HG03060 (cell line): ENCODE measurements at regions not wholly inside any gene's neighbourhood (a gene's known extent, or its start where the extent isn't known, plus 50 kb on each side); places are given as distances from the start of the nearest gene placed in this dataset.

Source experiments
- ATAC-seq: cut with Tn5 transposase; IDR thresholded peaks from one replicate; pipeline ENCODE4 v1.9.1; 2021; ENCODE audit warnings: low read depth, moderate number of reproducible peaks; ENCODE audit not compliant: unreplicated experiment

DNA sequence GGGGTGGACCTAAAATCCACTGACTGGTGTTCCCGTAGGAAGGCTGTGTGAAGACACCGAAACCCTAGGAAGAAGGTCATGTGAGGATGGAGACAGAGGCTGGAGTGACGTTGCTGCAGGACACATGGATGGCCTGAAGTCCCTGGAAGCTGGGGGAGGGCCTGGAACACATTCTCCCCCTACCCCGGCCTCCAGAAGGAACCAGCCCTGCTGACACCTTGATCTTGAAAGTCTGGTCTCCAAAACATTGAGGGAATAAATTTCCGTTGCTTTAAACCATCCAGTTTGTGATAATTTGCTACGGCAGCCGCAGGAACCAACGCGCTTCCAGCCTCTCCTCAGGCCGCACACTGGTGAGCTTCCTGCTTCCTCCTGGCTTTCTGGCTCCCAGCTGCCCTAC is 288.2 kb downstream of the GLRX3 start:
- no peak for ATAC-seq

DNA sequence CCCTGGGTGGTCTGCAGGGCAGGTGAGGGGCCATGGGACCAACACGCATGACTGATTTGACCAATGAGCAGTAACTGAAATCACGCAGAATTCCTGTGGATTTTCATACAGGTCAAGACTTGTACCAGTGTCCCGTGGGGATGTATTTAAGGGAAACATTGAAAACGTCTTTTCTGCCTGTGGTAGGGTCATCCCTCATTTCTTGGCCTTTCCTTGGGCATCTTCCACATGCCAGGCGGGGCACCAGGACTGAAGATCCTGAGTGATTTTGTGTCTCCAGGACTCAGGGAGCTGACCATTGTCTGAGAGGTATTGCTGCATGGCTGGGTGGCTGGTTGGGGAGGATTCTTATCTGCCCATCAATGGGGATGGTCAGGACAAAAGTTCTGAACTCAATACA is 289.0 kb downstream of the GLRX3 start:
- ATAC-seq: no peak

DNA sequence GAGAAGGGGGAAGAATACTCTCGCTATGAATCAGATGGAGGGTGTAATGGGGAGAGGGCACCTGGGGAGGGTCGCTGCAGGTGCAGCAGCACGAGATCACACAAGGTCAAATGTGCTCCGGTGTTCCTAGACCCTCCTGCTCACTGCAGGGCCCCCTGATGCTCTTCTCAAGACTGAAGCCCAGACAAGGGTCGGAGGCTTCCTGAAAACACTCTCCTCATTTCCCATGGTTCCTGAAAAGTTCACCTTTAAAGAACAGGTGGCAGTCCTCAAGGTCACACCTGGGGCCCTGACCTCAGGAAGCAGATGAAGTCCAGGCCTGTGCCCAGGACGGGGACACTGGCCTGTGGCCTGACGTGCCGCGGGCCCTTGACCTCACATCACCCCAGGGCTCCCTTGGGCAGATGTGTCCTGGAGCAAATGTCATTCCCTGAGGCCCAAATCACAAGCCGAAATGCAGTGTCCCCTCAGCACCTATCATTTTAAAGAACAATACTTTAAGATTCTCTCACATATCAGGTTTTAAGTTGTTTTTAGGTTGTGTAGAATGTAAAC is 289.8 kb downstream of the GLRX3 start:
- ATAC-seq: no peak

DNA sequence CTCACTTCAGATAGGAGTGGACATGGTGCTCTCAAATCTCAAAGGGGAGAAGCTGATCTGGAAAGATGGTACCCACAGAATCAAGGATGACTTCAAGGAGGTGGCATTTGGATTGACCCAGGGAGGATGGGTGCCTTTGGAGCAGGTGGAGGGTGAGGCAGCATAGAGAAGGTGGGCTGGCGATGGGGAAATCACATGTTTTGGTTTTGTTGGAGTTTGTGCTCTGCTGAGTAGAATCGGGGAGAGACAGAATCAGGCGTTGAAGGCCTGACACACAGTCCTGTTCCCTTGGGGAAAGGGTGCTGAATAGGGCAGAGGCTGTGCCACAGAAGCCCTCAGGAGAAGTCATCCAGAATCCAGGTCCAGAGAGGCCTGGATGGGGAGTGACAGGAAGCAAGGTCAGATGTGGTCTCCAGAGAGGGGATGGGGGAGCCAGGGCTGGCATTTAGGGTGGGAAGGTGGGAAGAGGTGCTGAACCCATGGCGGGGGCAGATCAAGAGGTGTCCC is 291.1 kb downstream of the GLRX3 start:
- ATAC-seq: no peak

DNA sequence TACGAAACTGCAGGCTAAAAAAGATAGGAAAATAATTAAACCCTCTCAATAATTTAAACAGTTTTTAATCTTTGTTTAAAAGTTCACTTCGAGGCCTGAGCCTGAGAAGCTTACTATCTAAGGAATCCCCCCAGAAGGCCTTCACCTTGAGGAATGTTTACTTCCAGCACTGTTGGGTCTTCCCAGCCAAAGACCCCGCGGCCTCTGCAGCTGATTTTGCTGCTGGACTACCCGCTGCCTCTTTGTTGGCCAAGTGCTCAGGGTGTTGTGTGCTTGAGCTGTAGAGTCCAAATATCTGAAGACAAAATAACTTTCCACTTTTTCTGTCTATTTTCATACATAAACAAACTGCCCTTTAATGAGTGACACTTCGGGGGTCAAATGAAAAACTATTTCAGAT is 292.7 kb downstream of the GLRX3 start:
- no peak for ATAC-seq

DNA sequence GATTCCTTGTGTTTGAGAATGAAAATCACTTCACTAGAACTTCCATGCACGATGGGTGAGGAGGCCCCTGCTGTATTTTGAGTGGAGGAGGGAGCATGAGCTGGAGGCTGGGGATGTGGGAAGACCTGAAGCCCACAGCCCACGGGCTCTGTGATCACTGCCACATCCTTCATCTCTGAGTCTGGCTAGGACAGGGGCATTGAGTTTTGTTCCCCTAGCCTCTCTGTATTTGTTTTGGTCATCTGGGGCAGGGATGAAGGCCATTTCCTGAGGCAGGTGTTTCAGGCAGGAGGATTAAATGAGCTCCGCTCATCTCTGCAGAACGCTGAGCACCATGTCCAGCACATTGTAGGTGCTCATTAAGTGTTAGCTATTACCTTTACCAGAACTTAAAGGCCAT is 293.6 kb downstream of the GLRX3 start:
- ATAC-seq: no peak

DNA sequence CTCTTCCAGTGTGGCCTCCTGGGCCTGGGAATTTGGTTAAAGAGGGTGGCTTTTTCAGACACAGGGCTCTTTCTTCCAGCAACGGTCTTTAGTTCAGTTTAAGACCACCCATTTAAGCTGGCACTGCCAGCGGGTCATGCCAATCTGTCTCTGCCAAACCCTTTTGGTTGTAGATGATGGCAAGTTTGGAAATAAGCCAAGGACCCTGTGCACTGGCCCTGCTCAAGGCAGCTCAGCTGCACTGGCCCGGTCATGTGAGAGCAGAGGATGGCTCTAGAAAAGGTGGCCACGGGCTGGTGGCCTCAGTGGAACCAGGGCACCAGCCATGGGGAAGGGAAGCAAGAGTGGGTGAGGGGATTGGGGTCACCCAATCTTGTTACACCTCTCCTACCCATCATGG is 294.1 kb downstream of the GLRX3 start:
- ATAC-seq: no peak

DNA sequence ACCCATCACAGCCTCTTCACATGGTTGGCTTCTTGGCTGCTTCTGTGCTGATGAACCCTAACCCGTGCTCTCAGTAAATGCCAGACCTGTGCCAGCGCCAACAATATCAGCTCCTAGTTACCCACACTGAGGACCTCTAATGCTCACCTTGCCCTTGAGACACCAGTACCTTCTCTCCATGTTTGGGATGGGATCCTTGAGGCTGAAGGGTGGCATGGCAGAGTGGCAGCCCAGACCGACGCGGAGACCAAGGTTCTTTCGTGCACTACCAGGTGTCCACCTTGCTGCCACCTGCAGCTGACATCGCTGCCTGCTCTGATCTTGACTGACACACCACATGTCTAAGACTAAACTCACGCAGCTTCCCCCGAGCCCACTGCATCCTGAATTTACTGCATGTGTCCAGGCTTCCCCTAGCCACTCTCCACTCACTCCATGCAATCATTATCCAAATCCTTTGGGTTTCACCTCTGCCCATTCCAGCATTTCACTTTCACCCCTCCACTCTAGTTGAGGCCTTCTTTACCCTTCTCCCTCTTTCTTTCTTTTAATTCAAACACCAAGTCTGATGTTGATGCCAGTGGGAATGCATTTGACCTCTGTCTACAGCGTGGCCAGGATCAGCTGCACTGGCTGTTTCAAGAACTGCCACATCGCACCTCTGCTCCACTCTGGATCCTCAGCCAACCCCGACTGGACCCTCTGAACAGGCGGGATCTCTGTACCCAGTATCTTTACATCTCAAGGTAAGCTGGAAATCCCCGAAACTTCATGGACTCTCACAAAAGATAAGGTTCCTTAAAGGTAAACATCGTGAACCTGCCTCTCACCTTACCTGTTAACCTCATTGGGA is 294.9 kb downstream of the GLRX3 start:
- no peak for ATAC-seq

DNA sequence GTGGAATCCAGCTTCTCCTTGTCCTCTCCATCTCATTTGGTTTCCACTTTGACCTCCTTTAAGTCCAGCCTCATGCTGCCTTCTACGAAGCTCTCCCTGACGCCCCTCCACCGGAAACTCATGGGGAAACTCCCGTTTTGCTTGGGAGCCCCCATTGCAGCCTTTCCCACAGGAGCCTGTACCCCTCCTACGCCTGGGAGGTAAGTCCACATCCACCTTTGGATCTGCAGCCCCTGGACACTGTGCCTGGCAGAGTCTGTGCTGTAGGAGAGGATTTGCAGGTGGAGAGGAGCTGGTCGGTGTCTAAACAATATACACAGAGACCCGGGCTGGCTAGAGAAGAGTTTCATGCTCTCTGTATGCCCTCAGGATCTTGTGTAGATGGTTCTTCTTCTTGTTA is 296.1 kb downstream of the GLRX3 start:
- no peak for ATAC-seq

DNA sequence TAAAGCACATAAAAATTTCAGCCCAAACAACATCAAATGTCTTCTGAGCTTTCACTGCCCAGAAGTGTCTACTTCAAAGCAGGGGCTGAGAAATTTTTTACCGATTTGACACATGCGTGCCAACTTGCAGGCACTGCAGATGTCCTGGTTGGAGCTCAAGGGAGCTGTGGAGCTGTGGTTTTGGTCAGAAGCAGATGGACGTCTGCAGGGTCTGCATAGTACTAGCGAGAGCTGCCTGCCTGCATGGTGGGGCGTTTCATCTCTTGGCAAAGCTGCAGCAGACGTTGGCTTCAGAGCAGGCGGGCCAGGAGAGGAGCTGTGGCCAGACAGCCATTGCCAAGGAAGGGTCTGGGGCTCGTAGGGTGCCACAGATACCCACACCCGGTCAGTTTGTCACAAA is 296.7 kb downstream of the GLRX3 start:
- no peak for ATAC-seq

DNA sequence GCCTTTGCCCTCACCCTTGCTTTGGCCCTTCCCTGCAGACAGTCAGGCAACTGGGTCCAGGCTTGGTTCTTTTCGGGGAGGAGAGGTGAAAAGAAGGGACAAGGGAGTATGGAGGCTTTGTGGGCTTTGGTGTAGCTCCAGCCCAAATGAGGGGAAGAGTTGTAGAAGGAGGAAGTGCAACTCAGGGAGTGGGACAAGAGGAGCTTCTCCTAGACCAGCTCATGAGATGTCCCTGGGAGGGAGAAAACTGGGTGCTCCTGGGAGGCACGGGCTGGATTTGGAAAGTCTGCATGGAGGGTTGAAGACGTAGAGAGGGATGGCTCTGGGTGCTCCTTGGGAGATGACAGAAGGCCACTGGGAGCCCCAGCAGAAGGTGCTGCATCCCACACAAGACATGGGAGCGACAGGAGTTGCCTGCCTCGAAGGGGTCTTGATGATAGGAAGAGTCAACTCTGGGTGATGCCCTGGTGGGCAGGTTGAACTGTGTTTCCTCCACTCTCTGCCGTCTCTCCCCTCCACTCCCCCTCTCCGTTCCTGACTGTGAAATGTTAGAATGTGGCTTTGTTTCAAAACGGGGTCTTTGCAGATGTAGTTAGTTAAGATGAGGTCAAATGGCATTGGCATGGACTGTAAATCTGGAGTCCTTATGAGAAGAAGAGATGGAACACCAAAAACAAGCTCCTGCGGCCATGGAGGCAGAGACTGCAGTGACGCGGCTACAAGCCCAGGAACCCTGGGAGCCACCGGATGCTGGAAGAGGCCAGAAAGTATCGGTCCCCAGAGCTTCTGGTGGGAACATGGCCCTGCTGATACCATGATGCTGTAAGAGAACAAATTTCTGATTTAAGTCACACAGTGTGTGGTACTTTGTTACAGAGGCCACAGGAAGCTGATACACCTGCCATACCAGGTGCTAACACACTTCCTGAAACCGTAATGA is 298.5 kb downstream of the GLRX3 start:
- ATAC-seq: no peak

DNA sequence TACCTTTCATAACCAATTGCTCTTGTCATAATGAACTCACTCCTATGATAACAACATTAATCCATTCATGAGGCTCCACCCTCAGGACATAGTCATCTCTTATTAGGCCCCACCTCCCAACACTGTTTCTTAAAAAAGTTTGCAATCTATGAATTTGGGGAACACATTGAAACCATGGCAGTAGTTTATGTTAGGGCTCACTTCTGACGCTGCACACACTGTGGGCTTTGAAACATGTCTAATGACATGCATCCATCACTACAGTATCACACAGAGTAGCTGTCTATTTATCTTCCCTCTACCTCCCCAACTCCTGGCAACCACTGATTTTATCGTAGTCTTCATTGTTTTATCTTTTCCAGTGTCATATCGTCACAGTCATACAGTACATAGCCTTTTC is 299.8 kb downstream of the GLRX3 start:
- no peak for ATAC-seq

DNA sequence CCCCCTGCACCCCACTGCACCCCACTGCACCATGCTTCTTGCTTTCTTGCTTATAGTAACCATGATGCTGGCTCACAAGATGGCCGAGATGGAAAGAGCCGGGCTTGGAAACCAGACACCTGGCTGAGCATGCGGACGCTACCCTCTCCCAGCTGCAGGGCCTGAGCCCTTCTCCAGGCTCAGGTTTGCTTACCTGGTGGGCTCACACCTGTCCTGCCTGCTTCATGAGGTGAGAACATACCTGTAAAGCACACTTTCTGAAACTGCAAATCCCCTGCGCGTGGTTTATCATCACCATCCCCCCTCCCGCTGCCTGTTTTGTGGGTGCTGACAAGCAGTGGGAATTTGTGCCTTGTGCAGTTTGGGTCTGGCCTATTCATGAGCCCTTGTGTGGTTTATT is 302.7 kb downstream of the GLRX3 start:
- no peak for ATAC-seq

DNA sequence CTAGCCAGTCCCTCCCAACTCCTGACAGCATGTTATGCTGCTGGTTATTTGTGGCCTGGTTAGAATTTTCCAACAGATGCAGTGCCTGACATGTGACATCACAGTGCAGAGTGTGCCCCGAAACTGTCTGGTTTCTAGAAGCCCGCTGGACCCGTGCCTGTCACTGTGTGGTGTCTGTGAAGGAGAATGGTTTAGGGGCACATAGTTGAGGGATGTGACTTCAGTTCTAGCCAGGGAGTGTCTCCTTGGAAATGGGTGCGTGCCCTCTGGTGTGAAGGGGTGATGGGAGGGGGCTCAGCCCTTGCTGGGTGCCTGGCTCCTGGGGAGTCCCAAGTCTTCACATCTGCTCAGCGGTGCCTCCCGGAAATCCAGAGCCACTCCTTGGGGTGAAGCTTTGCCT is 303.6 kb downstream of the GLRX3 start:
- no peak for ATAC-seq

DNA sequence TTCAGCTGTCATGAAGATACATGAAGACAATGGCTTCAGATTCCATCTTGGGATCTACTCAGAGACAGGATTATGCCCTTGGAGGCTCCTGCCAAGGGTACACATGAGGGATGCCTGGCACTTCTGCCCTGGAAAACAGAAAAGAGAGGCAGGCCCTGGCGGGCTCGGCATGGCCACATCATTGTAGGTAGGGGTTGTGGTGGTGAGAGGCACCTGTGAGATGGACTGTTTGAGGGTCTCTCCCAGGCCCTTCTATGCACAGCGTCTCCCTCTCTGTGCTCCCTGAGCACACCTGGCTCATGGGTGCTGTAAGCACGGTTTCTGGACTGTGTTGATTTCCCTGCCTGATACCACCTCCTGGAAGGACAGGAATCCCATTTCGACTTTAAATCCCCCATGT is 304.3 kb downstream of the GLRX3 start:
- ATAC-seq: no peak

DNA sequence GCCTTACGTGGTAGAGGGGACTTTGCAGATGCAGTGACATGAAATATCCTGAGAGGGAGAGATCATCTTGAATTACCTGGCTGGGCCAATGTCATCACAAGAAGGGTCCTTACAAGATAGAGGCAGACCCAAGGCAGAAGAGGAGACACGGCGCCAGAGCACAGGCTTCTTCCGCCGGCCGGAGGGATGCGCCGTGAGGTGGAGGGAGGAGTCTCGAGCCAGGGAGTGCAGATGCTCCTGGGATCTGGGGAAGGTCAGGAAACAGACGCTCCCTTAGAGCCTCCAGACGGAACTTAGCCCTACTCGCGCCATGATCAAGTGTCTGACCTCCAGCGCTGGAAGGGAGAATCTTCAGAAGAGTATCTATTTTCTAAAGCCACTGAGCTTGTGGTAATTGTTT is 304.8 kb downstream of the GLRX3 start:
- ATAC-seq: no peak

DNA sequence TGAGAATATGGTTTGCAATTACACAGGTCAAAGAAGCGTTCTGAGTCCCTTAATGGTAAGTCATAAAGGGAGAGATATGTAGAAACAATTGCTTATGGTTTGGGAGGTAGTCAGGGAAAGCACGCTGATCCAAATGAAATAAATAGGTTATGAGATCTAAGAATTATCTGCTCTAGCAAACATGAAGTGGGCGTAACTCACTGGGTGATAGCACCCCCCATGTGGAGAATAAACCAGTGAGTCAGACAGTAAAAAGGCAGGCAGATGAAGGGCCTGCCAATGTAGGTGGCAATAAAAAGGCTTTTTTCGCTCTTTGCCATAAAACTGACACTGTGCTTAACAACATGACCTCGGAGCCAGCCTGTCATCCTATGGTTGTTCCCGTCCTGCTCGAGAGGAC is 306.9 kb downstream of the GLRX3 start:
- ATAC-seq: no peak

DNA sequence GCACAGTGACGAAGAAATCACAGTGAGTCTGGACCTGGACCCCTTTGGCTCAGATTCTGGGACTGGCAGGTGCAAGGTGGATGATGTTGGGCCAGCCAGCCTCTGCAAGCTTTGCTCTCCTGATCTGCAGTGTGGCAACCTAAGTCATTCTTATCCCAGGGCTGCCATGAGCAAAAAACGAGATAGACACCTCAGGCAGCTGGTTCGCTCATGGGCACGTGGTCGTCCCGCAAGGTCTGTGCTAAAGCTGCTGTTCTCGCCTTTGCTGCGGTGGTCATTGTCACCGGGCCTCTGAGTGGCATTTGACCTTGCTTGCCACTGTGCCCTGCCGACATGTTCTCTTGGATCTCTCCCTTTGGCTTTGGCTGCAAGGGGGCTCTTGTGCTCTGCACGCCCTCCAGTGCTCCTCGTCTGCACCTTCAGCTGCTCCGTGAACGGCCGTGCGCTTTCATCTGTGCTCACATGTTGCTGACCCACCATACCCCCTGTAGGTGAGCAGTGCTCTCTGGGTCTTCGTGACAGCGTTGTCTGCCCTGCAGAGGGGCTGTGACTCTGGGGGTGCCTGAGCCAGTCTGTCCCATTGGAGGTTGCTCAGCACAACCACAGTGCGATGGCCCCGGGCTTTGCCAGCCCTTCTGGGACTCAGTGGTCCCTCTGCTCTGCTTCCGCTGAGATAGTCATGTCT is 317.0 kb downstream of the GLRX3 start:
- no peak for ATAC-seq

DNA sequence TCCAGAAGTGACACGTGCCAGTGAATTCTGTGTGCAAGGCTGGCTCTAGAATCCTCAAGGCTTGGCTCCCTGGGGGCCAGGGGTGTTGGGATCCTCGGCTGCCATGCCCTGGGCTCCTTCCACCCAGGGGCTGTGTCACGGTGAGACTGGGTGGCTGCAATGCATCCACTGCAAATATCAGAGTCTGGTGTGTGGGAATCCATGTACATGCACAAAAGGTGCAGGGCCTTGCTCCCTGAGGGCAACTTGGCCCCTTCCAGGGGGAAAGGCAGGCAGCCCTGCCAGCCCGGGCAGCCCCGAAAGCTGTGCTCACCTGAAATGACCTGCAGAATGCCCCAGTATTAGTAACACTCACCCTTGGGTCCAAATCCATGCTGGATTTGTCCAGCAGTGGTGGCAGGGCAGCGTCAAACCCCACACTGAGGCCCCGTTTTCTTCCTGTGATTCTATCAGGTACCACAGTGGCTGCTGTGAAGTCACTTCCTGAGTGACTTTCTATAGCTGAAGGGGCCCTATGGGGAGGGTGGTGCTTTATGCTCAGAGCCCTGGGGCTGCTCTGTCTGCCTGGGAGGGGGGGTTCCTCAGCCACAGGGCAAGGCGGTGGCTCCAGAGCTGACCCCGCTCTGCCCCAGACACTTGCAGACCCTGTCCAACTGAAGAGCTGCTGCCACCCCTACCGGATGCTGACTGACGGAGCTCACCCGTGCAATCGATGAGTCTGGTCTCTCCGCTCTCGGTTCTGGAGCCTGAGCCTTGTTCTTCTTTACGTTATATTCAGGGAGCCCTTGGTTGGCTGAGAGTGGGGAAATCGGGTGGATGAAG is 317.7 kb downstream of the GLRX3 start:
- no peak for ATAC-seq

DNA sequence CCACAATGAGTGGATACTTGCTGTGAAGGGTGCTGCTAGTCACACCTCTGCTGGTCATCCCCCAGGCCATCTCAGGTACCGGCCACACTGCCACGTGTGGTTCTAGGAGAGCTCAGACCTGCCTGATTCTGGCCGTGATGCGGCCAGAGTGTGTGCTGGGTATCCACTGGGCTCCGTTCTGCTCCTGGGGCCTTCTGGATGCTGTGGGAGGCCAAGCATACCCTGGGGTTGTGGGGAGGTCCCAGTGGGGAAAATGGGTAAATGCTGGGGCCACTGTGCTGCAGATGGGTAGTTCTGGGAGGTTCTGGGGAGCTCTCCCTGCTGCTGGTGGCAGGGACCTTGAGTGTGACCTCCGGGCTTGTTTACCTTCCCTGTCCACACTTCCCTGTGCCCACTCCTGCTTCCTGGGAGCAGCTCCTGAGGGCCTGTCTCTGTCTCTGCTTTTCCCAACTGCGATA is 318.4 kb downstream of the GLRX3 start:
- no peak for ATAC-seq
